ENCODE measurements at regions not wholly inside any gene's neighbourhood (a gene's known extent, or its start where the extent isn't known, plus 50 kb on each side); places are given as distances from the start of the nearest gene placed in this dataset.

GRCh38 chr1:227450489-227450888 is 112.9 kb upstream of the ZNF678 start:
- WGBS (ENCODE audit: insufficient coverage, insufficient read length): no CpG with 5 or more reads among the region's 2 CpGs
- no peak overlapping the region for H3K4me3 ChIP-seq (ENCODE audit: low read length)

GRCh38 chr1:227449741-227450441 is 113.5 kb upstream of the ZNF678 start:
- H3K27me3 ChIP-seq (ENCODE audit: control insufficient read depth, insufficient read depth, low read length): no peaks in the 10 kb centered on the region
- no peaks in the 10 kb centered on the region for H3K4me1 ChIP-seq (ENCODE audit: control insufficient read depth, insufficient read depth, low read length)
- DNase-seq (ENCODE audit: low read depth, low spot score): no peak
- no peak overlapping the region for H3K4me3 ChIP-seq (ENCODE audit: low read length)
- H3K9me3 ChIP-seq (ENCODE audit: control insufficient read depth, insufficient read depth, low read length): no peaks in the 10 kb centered on the region
- H3K36me3 ChIP-seq (ENCODE audit: control insufficient read depth, insufficient read depth, low read length): no peaks in the 10 kb centered on the region
- WGBS (ENCODE audit: insufficient coverage, insufficient read length): no CpG with 5 or more reads among the region's 11 CpGs
- H3K27ac ChIP-seq (ENCODE audit: low read length): no peak overlapping the region

More at GRCh38 chr1:227450489-227450888, 112.9 kb upstream of the ZNF678 start:
- DNase-seq (ENCODE audit: low read depth, low spot score): no peak
- Histone ChIP-seq H3K27ac (ENCODE audit: low read length) (no peak overlapping the region), H3K36me3 (ENCODE audit: control insufficient read depth, insufficient read depth, low read length) (no peaks in the 10 kb centered on the region), H3K4me1 (ENCODE audit: control insufficient read depth, insufficient read depth, low read length) (no peaks in the 10 kb centered on the region), H3K9me3 (ENCODE audit: control insufficient read depth, insufficient read depth, low read length) (no peaks in the 10 kb centered on the region), H3K27me3 (ENCODE audit: control insufficient read depth, insufficient read depth, low read length) (no peaks in the 10 kb centered on the region)

- peak; percentile 47 for DNase-seq (ENCODE audit: low read depth, low spot score)
Measured at GRCh38 chr1:227449051-227449450, 114.3 kb upstream of the ZNF678 start.

GRCh38 chr1:227447531-227447990 is 115.8 kb upstream of the ZNF678 start:
- Histone ChIP-seq H3K36me3 (ENCODE audit: control insufficient read depth, insufficient read depth, low read length) (no peaks in the 10 kb centered on the region), H3K4me3 (ENCODE audit: low read length) (no peak overlapping the region), H3K27me3 (ENCODE audit: control insufficient read depth, insufficient read depth, low read length) (no peaks in the 10 kb centered on the region), H3K9me3 (ENCODE audit: control insufficient read depth, insufficient read depth, low read length) (no peaks in the 10 kb centered on the region), H3K27ac (ENCODE audit: low read length) (no peak overlapping the region), H3K4me1 (ENCODE audit: control insufficient read depth, insufficient read depth, low read length) (no peaks in the 10 kb centered on the region)
- DNase-seq (ENCODE audit: low read depth, low spot score): no peak
- no CpG with 5 or more reads among the region's 25 CpGs for WGBS (ENCODE audit: insufficient coverage, insufficient read length)

More at GRCh38 chr1:227449051-227449450, 114.3 kb upstream of the ZNF678 start:
- H3K36me3 ChIP-seq (ENCODE audit: control insufficient read depth, insufficient read depth, low read length): no peaks in the 10 kb centered on the region
- H3K4me1 ChIP-seq (ENCODE audit: control insufficient read depth, insufficient read depth, low read length): no peaks in the 10 kb centered on the region
- H3K27ac ChIP-seq (ENCODE audit: low read length): no peak overlapping the region
- H3K9me3 ChIP-seq (ENCODE audit: control insufficient read depth, insufficient read depth, low read length): no peaks in the 10 kb centered on the region
- no peak overlapping the region for H3K4me3 ChIP-seq (ENCODE audit: low read length)
- no peaks in the 10 kb centered on the region for H3K27me3 ChIP-seq (ENCODE audit: control insufficient read depth, insufficient read depth, low read length)
- no CpG with 5 or more reads among the region's 6 CpGs for WGBS (ENCODE audit: insufficient coverage, insufficient read length)

- Histone ChIP-seq H3K4me1 (ENCODE audit: control insufficient read depth, insufficient read depth, low read length) (no peaks in the 10 kb centered on the region), H3K27me3 (ENCODE audit: control insufficient read depth, insufficient read depth, low read length) (no peaks in the 10 kb centered on the region), H3K36me3 (ENCODE audit: control insufficient read depth, insufficient read depth, low read length) (no peaks in the 10 kb centered on the region), H3K27ac (ENCODE audit: low read length) (no peak overlapping the region), H3K9me3 (ENCODE audit: control insufficient read depth, insufficient read depth, low read length) (no peaks in the 10 kb centered on the region), H3K4me3 (ENCODE audit: low read length) (no peak overlapping the region)
- no peak for DNase-seq (ENCODE audit: low read depth, low spot score)
- WGBS (ENCODE audit: insufficient coverage, insufficient read length): no CpG with 5 or more reads among the region's 2 CpGs
Measured at GRCh38 chr1:227445746-227446145, 117.6 kb upstream of the ZNF678 start.

GRCh38 chr1:227445092-227445674 is 118.2 kb upstream of the ZNF678 start:
- 100% methylated on average over 1 of the region's 4 CpGs for WGBS (ENCODE audit: insufficient coverage, insufficient read length)
- Histone ChIP-seq H3K4me1 (ENCODE audit: control insufficient read depth, insufficient read depth, low read length) (no peaks in the 10 kb centered on the region), H3K36me3 (ENCODE audit: control insufficient read depth, insufficient read depth, low read length) (no peaks in the 10 kb centered on the region), H3K4me3 (ENCODE audit: low read length) (no peak overlapping the region), H3K27me3 (ENCODE audit: control insufficient read depth, insufficient read depth, low read length) (no peaks in the 10 kb centered on the region), H3K9me3 (ENCODE audit: control insufficient read depth, insufficient read depth, low read length) (no peaks in the 10 kb centered on the region), H3K27ac (ENCODE audit: low read length) (no peak overlapping the region)
- no peak for DNase-seq (ENCODE audit: low read depth, low spot score)

- no peak overlapping the region for H3K4me3 ChIP-seq (ENCODE audit: low read length)
- DNase-seq (ENCODE audit: low read depth, low spot score): no peak
- no peaks in the 10 kb centered on the region for H3K27me3 ChIP-seq (ENCODE audit: control insufficient read depth, insufficient read depth, low read length)
- no peaks in the 10 kb centered on the region for H3K36me3 ChIP-seq (ENCODE audit: control insufficient read depth, insufficient read depth, low read length)
- H3K9me3 ChIP-seq (ENCODE audit: control insufficient read depth, insufficient read depth, low read length): no peaks in the 10 kb centered on the region
- no peaks in the 10 kb centered on the region for H3K4me1 ChIP-seq (ENCODE audit: control insufficient read depth, insufficient read depth, low read length)
- WGBS (ENCODE audit: insufficient coverage, insufficient read length): no CpG with 5 or more reads among the region's 7 CpGs
- no peak overlapping the region for H3K27ac ChIP-seq (ENCODE audit: low read length)
Measured at GRCh38 chr1:227440182-227440581, 121.9 kb upstream of the CDC42BPA start.

GRCh38 chr1:227437495-227438008 is 119.3 kb upstream of the CDC42BPA start:
- H3K27ac ChIP-seq (ENCODE audit: low read length): no peak overlapping the region
- H3K9me3 ChIP-seq (ENCODE audit: control insufficient read depth, insufficient read depth, low read length): no peaks in the 10 kb centered on the region
- no peaks in the 10 kb centered on the region for H3K36me3 ChIP-seq (ENCODE audit: control insufficient read depth, insufficient read depth, low read length)
- DNase-seq (ENCODE audit: low read depth, low spot score): peak; percentile 20
- no peaks in the 10 kb centered on the region for H3K27me3 ChIP-seq (ENCODE audit: control insufficient read depth, insufficient read depth, low read length)
- no peaks in the 10 kb centered on the region for H3K4me1 ChIP-seq (ENCODE audit: control insufficient read depth, insufficient read depth, low read length)
- WGBS (ENCODE audit: insufficient coverage, insufficient read length): no CpG with 5 or more reads among the region's 7 CpGs
- H3K4me3 ChIP-seq (ENCODE audit: low read length): no peak overlapping the region

GRCh38 chr1:227434808-227435444 is 116.6 kb upstream of the CDC42BPA start:
- Histone ChIP-seq H3K9me3 (ENCODE audit: control insufficient read depth, insufficient read depth, low read length) (no peaks in the 10 kb centered on the region), H3K4me3 (ENCODE audit: low read length) (no peak overlapping the region), H3K36me3 (ENCODE audit: control insufficient read depth, insufficient read depth, low read length) (no peaks in the 10 kb centered on the region), H3K27ac (ENCODE audit: low read length) (no peak overlapping the region), H3K27me3 (ENCODE audit: control insufficient read depth, insufficient read depth, low read length) (no peaks in the 10 kb centered on the region), H3K4me1 (ENCODE audit: control insufficient read depth, insufficient read depth, low read length) (no peaks in the 10 kb centered on the region)
- DNase-seq (ENCODE audit: low read depth, low spot score): no peak
- WGBS (ENCODE audit: insufficient coverage, insufficient read length): no CpG with 5 or more reads among the region's 3 CpGs

- H3K36me3 ChIP-seq (ENCODE audit: control insufficient read depth, insufficient read depth, low read length): no peaks in the 10 kb centered on the region
- H3K4me1 ChIP-seq (ENCODE audit: control insufficient read depth, insufficient read depth, low read length): no peaks in the 10 kb centered on the region
- no peaks in the 10 kb centered on the region for H3K27me3 ChIP-seq (ENCODE audit: control insufficient read depth, insufficient read depth, low read length)
- DNase-seq (ENCODE audit: low read depth, low spot score): no peak
- no peaks in the 10 kb centered on the region for H3K9me3 ChIP-seq (ENCODE audit: control insufficient read depth, insufficient read depth, low read length)
- WGBS (ENCODE audit: insufficient coverage, insufficient read length): no CpG with 5 or more reads among the region's 8 CpGs
- H3K4me3 ChIP-seq (ENCODE audit: low read length): no peak overlapping the region
- H3K27ac ChIP-seq (ENCODE audit: low read length): no peak overlapping the region
Measured at GRCh38 chr1:227433663-227434341, 115.5 kb upstream of the CDC42BPA start.
